GM21360 (cell line): ENCODE measurements at regions not wholly inside any gene's neighbourhood (a gene's known extent, or its start where the extent isn't known, plus 50 kb on each side); places are given as distances from the start of the nearest gene placed in this dataset.
"Not testable (repeated sequence)": the region's sequence is repeated elsewhere in the genome, so short reads cannot be mapped to it uniquely, and the experiment has no call there.

Source experiments
- ATAC-seq: cut with Tn5 transposase; IDR thresholded peaks from one replicate; pipeline ENCODE4 v1.9.1; 2021; ENCODE audit warnings: mild to moderate bottlenecking, moderate library complexity; ENCODE audit not compliant: unreplicated experiment

DNA sequence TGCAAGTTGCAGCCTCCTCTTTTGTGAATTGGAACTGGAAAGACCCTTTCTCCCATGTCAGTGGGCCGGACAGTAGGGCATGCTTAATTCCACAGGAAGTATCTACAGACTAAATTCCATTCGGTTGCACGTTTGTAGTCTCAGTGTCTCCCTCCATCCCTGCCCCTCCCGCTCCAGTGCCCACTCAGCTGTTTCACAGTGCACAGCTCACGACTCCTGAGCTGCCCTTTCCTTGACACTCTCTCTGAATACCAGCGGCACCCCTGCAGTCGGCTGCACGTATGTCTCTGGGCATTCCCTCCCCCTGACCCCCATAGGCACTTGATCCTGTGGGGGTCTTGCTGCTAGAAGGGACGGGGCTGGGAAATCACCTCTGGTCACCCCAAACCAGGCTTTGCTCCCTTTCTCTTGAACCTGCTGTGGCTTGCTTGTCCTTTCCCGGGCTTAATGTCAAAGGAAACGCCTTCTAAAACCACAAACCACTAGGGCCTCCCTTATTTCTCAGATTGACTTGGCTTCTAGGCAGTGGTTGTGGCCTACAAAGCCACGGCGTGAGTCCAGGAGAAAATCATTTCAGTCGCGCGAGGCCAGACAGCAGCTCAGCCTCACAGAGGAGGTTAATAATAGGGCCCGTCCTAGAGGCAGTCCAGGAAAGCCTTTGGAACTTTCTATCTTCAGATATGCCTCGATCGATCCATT, 365.3 kb upstream of the PROX1 start:
- no peak for ATAC-seq

DNA sequence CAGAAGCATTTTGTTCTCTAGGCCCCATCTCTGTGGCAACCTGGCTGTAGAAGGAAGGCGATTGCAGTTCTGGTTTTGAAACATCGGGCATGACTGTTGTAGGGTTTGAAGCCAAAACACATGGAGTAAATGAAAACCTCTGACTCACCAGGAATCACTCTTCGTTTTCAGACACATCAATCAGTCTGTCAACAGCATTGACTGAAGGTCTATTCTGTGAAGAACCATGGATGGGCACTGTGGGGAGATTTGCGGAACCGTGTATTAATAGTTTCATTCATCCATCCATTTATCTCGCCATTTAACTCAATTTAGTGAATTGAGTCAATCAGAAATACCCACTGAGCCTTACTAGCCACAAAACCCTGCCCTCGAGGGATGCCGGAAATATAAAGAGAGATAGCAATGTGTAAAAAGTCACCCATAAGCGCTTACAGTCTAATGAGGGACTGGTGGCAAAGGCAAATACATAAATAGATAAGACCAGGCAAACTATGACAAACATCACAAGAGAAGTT, 364.6 kb upstream of the PROX1 start:
- no peak for ATAC-seq

DNA sequence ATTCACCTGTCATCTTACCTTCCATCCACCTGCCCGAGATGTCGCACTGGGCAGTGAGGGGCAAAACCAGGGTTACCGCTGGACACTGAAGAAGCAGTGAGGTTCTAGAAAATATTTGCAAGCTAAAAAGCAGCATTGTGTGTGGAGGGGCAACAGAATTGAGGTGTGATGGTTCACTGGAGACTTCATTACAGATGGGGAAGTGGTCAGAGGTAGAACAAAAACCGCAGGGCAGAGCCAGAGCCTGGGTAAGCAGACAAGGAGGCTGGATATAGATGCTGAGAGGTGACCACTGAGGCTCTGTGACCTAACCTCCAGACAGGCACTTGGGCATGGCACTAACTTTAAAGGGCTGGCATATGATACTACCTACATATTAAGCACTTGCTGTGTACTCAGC, 363.9 kb upstream of the PROX1 start:
- ATAC-seq = no peak

DNA sequence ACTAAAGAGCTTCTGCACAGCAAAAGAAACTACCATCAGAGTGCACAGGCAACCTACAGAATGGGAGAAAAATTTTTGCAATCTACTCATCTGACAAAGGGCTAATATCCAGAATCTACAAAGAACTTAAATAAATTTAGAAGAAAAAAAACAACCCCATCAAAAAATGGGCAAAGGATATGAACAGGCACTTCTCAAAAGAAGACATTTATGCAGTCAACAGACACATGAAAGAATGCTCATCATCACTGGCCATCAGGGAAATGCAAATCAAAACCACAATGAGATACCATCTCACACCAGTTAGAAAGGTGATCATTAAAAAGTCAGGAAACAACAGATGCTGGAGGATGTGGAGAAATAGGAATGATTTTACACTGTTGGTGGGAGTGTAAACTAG, 351.0 kb upstream of the PROX1 start:
- ATAC-seq = not testable (repeated sequence)

DNA sequence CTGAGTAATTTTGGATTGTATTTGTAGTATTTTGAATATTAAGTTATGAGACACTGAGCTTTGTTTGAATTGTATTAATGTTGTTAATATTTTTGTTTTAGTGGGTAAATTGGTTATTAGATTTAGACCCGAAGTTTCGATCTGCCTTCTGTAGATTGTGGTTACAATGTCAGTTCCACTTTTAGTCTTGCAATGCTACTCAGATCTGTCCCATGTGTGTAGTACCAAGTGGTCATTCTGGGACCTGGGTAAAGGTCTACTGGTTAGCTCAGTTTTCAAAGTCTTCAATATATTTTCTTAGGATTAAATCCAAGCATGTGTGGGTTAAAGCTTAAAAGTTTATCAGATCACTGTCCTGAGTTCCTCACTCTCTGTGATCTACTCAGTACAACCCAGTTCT, 346.5 kb upstream of the PROX1 start:
- ATAC-seq = no peak

DNA sequence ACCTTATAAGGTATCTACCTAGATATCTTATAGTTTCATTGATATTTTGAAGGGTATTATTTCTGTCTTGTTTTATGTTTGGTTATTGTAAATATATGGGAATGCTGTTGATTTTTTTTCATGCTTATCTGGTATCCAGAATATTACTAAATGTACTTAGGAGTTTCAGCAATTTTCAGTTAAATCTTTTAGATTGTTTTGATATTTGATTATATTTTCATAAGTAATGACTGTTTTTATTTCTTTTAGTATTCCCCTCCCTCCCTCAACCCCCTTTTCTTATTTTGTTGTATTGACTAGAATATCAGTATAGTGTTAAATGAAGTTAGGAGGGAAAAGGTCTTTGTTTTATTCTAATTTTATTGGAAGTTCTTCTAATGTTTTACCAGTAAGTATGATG, 344.4 kb upstream of the PROX1 start:
- ATAC-seq = no peak

DNA sequence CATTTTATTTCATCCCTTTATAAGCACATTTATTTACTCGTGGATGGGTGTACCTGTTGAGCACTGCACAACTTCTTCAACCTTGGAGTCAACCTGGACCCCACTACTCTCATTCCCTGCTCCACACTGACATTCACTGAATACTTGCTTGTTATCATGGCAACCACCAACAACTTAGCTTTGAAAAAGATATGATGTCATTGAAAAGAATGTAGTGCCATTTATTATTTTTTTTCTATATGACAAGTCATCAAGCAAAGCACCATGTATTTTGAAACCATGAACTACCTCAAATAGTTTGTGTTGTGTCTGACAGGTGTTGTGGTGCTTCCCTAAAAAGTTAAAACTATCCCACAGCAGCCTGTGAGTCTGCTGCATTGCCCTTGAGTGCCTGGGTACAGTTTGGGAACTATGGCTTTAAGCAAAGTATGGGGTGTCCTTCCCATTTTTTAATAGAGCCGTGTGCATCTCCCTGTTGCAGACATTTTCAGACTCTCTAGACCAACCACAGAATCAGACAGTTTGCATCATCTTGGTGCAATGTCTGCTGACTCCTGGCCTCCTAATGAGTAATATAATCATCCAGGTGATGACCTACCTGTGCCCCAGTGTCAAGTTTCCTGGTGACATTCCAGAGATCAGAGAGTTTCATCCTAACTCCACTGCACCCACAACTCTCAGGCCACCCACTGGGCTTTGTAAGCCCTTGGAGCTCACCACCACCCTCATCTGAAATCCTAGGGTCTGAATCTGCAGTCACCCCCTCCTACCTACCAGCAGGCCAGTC, 339.7 kb upstream of the PROX1 start:
- ATAC-seq = no peak

DNA sequence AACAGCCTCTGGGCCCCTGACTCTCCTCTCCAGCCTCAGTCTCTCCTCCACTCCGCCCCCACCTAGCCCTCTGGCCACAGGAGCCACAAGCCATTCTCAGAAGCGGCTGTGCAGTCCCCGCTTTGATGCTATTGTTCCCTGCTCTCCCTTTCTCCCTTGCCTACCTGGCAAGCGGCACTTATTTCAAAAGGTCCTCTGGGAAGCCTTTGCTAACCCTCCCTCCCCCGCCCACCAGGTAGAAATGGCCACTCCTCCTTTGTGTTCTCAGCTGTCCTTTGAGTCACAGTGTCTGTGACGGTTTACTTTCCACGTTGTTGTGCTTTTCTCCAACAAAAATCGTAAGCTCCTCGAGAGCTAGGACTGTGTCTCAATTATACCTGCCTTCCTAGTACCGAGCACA, 338.4 kb upstream of the PROX1 start:
- no peak for ATAC-seq

DNA sequence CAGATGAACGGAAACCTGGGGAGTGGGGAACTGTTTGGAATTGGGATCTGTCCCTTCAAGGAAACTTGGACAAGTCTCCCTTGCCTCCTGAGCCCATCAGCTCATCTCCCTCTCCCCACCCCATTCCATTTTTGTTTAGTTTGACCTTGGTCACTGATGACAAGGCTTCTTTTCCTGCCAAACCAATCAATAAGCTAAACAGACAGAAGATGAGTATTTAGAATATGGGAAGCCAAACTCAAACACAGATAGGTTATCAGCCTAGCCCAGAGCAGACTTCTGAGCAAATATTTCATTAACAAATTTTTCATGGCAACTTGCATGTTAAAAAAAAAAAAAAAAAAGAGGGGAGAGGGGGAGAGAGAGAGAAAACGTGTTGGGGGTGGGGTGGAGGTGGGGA, 337.2 kb upstream of the PROX1 start:
- no peak for ATAC-seq

DNA sequence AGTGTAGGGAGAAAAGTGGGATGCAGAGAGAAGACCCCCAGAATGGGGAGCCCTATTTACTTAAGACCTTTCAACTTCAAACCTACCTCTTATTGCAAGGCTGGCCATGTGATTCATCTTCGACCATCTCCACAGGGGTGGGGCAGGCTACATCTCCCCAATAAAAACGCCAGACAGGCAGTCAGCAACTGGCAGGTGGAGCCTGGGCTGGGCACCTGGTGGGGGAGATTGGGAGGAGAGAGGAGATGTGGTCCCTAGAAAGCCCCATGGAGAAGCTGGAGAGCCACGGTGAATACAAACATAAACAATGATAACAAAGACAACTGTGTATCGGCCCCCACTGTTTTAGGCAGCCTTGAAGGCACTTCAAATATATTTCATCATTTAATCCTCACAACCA, 336.7 kb upstream of the PROX1 start:
- ATAC-seq = no peak

DNA sequence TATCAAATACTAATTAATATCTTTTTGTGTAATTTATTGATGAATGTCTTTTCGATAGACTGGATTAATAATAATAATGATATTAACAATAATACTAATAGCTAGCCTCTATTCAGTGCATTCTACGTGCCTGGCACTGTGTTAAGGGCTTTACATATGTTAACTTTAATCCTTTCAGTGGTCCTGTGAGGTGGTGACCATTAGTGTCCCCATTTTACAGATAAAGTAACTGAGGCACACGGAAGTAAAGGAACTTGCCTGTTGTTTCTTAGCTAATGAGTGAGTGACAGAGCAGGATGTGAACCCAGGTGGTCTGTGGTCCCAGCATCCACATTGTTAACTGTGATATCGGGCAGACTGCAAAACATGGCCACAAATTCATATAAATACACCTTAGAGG, 335.7 kb upstream of the PROX1 start:
- ATAC-seq = no peak

DNA sequence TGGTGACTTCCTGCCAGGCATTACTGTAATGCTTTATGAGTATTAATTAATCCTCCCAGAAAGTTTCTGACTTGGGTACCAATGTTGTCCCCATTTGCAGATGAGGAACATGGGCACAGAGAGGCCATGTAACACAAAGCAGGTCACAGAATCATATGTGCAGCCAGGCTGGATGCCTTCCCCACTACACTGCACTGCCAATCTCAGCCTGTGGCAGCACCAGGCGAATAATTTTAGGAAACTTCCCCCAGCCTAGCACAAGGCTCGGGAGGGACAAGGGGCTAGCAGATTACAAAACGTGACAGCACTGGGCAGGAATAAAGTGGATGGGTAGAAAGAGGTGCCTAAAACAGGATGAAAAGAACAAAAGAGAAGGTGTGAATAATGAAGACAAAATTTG, 331.7 kb upstream of the PROX1 start:
- ATAC-seq = no peak

DNA sequence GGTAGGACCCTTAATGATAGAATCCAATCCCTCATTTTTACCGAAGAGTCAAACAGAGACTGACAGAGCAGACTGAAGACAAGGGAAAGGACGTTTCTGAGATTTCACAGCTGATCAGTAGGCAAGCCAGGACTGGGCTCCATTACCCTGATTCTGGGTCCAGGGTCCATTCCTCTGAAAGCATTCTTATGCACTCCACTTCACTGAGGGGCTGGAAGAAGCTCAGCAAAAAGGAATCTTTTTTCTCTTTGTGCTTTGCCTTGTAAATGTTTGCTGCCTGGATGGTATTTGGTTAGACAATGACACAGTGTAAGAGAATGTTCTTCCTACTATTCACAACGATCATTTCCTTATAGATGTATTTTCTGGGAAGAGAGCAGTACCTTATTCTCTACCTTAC, 331.3 kb upstream of the PROX1 start:
- no peak for ATAC-seq

DNA sequence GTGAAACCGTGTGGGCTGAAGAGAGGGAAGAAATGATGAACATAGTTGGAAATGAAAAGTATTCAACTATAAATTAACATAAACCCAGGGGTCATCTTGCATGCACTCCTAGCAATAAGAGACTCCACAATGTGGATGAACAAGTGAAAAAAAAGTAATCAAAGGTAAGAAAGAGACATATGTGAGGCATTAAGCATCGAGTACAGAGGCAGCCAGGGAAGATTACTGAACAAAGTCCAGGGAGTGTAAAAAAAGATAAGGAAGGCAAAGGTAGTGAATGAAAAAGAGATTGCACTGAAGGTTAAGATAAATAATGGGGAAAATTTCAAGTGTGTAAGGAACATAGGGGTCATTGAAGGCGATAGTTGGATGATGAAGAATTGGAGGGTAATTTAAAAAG, 330.8 kb upstream of the PROX1 start:
- no peak for ATAC-seq

DNA sequence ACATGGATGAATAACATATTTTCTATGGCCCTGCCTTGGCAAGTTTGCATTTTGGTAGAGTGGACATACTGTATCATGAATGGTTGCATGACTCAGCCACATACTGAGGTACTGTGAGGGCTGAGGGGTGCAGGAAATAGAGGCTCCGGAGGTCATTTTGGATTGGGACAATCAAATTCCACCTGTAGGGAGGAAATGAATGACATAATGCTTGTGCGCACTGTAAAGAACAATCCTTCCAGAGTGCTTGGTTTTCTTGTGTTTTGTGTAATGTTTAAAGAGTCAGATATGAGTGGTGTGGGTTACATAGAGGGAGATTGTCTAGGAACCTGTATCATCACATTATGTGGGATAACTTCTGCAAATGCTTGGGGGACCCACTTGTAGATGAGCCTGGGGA, 329.9 kb upstream of the PROX1 start:
- ATAC-seq = no peak

DNA sequence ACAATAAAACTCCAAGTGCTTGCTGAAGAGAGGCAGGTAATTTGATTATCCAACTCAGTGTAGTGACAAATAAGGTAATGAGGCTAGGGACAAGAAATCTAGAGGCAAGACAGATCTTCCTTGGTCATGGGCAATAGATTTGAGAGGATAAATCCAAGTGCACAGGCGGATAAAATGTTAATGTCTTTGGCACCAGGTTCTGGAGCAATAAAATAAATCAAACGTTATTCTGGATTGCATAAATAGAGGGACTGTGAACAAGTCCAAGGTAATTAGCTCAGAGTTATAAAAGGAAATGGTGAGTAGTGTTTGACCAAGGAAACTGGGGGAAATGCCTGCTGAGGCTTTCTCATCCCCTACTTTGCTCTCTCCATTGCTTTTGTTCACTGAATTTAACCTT, 329.3 kb upstream of the PROX1 start:
- ATAC-seq = no peak

DNA sequence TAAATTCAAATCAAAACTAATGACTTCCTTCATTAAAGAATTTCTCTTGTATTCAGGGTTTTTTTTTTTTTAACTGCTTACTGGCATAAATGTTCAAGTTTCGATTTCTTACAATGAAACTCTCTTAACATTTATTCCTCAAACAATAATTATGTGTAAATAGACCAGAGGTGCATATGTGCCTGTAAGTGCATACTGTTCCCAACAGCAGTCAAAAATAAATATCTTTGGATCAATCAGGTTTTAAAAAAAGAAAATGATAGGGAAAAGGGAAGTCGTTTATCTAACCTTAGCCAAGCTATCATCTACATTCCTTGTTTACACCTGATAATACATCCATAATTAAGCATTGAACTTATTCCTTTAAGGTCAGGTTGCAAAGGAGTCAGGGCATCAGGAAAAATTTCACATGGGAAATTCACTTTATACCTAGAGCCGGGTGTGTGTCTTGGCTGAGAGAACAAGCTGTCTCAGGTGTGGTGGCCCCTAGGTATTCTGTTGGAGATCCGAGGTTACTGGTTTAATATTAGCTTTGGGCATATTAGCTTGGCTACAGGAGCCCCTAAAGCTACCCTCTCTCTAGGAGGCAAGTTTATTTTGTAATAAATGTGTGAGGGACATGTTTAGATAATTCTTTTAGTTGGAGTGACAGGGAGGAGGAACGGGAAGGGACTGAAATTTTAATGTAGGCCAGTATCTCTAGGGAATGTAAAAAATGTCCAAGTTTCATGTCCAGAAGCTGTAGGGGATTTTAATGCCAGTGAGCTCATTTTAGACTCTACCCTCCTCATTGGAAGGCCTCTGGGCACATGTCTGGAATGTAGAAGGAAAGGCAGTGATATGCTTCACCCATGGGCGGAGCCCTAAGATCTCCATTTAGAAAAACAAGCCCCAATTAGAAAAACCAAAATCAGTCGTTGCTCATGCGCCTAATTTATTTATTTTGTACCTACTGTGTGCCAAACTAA, 327.9 kb upstream of the PROX1 start:
- ATAC-seq = no peak

DNA sequence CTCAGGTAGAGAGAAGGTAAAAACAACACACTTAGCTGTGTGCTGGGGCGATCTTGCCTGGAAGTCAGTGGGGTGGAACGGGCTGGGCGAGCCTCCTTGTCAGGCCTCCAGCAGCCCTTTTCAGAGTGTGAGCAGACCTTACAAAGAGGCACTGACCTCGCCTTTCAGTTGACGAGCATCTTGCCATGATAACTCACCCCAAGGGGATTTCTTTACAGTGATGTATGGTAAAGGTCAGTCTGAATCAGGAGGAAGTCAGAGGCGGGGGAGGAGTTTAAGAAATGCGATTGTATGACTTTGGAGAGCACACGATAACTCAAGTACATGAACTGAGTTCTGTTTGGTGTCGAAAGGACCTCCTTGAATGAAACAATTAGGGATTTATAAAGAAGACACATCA, 326.5 kb upstream of the PROX1 start:
- no peak for ATAC-seq

DNA sequence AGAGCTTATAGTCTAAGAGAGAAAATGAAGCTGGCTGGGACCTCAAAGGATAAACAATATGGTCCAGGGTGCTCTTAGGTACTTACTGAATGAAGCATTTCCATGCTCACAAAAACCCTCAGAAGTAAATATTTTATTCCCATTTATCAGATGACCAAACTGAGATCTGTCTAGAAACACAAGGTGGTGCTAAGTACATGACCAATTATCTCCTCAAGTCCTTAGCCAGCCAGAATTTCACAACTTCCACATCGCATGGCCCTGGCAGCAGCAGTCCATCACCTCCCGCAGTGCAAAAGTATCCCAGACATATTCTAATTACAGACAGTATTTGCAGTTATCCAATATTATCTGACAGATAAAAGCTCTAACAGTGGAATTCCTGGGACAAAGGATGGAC, 321.7 kb upstream of the PROX1 start:
- no peak for ATAC-seq

DNA sequence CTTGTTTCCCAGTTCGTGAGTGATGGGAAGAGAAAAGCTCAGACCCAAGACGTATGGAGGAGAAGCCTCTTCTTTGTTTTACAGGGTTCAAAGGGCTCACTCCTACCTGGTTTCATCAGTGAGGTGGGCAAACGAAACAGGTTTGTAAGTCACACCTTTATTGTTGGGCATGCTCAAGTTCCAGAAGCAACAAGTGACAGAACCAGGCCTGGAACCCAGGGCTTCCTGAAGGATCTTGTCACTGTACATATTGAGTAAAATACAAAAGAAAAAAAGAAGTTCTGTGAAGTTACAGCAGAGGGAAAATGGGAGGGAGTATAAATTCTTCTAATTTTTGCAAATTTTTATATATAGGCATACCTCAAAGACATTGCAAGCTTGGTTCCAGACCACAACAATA, 320.9 kb upstream of the PROX1 start:
- ATAC-seq = no peak

DNA sequence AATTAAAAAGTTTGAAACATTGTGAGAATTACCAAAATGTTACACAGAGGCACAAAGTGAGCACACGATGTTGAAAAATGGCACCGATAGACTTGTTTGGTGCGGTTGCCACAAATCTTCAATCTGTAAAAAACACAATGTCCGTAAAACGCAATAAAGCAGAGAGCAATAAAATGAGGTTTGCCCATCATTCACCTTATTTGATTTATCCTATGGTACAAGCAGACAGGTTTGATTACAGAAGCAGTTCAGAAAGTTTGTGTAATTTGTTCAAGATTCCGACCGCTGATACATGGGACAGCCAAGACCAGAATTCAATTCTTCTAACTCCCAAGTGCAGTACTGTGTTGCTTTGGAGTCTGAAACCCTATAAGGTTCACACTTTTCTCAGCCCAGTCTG, 318.3 kb upstream of the PROX1 start:
- ATAC-seq = no peak
